Ammon's horn (tissue), 1 donor: ENCODE measurements at regions not wholly inside any gene's neighbourhood (a gene's known extent, or its start where the extent isn't known, plus 50 kb on each side); places are given as distances from the start of the nearest gene placed in this dataset.
"Not testable (repeated sequence)": the region's sequence is repeated elsewhere in the genome, so short reads cannot be mapped to it uniquely, and the experiment has no call there.

Source experiments
- DNase-seq: peaks from one replicate; pipeline ENCODE4 v3.0.0-alpha.2; 2016; ENCODE audit warnings: low spot score

- DNase-seq = no peak
Measured at GRCh38 chr20:54843865-54844264, 368.5 kb downstream of the DOK5 start.

- DNase-seq = no peak
Measured at GRCh38 chr20:54843431-54843830, 368.0 kb downstream of the DOK5 start.

- DNase-seq = peak; percentile 3
Measured at GRCh38 chr20:54839224-54839623, 363.8 kb downstream of the DOK5 start.

- DNase-seq = no peak
Measured at GRCh38 chr20:54837226-54837625, 361.8 kb downstream of the DOK5 start.

GRCh38 chr20:54822386-54822785 lies 347.0 kb downstream of the DOK5 start:
- DNase-seq = no peak

- DNase-seq = no peak
Measured at GRCh38 chr20:54820392-54820791, 345.0 kb downstream of the DOK5 start.

GRCh38 chr20:54806462-54806861 lies 331.1 kb downstream of the DOK5 start:
- DNase-seq = no peak

- DNase-seq = no peak
Measured at GRCh38 chr20:54794874-54795273, 319.5 kb downstream of the DOK5 start.

GRCh38 chr20:54794110-54794509 lies 318.7 kb downstream of the DOK5 start:
- DNase-seq = no peak

GRCh38 chr20:54793291-54793992 lies 318.0 kb downstream of the DOK5 start:
- DNase-seq = no peak

- DNase-seq = no peak
Measured at GRCh38 chr20:54792688-54793087, 317.3 kb downstream of the DOK5 start.

- DNase-seq = not testable (repeated sequence)
Measured at GRCh38 chr20:54788260-54788659, 312.9 kb downstream of the DOK5 start.

- DNase-seq = not testable (repeated sequence)
Measured at GRCh38 chr20:54782758-54783157, 307.4 kb downstream of the DOK5 start.

GRCh38 chr20:54774426-54774825 lies 299.0 kb downstream of the DOK5 start:
- DNase-seq = no peak

- no peak for DNase-seq
Measured at GRCh38 chr20:54773643-54774000, 298.2 kb downstream of the DOK5 start.

- no peak for DNase-seq
Measured at GRCh38 chr20:54772893-54773642, 297.7 kb downstream of the DOK5 start.

GRCh38 chr20:54766483-54766882 lies 291.1 kb downstream of the DOK5 start:
- DNase-seq = no peak

- DNase-seq = no peak
Measured at GRCh38 chr20:54763366-54763765, 288.0 kb downstream of the DOK5 start.

- DNase-seq = no peak
Measured at GRCh38 chr20:54759589-54759988, 284.2 kb downstream of the DOK5 start.

GRCh38 chr20:54746796-54747195 lies 271.4 kb downstream of the DOK5 start:
- no peak for DNase-seq

- DNase-seq = no peak
Measured at GRCh38 chr20:54745780-54746179, 270.4 kb downstream of the DOK5 start.

- DNase-seq = no peak
Measured at GRCh38 chr20:54744097-54744496, 268.7 kb downstream of the DOK5 start.

GRCh38 chr20:54742193-54742592 lies 266.8 kb downstream of the DOK5 start:
- no peak for DNase-seq

- DNase-seq = no peak
Measured at GRCh38 chr20:54736421-54736820, 261.0 kb downstream of the DOK5 start.
